NCI-H510A (cell line): ENCODE measurements at regions not wholly inside any gene's neighbourhood (a gene's known extent, or its start where the extent isn't known, plus 50 kb on each side); places are given as distances from the start of the nearest gene placed in this dataset.

Experiments used
- DNase-seq: peaks from one replicate; lab custom pipeline; 2025; lab: John Stamatoyannopoulos, UW

- DNase-seq = no peak
Observed at GRCh38 chr1:229971141-229971540, 95.9 kb upstream of the GALNT2 start.

GRCh38 chr1:229972600-229973296 lies 94.3 kb upstream of the GALNT2 start:
- DNase-seq = no peak

- DNase-seq = no peak
Observed at GRCh38 chr1:229973297-229973612, 93.8 kb upstream of the GALNT2 start.

GRCh38 chr1:229975047-229975446 lies 92.0 kb upstream of the GALNT2 start:
- DNase-seq = no peak

GRCh38 chr1:229980009-229980408 lies 87.0 kb upstream of the GALNT2 start:
- DNase-seq = no peak

GRCh38 chr1:229981736-229982135 lies 85.3 kb upstream of the GALNT2 start:
- DNase-seq = no peak

DNA sequence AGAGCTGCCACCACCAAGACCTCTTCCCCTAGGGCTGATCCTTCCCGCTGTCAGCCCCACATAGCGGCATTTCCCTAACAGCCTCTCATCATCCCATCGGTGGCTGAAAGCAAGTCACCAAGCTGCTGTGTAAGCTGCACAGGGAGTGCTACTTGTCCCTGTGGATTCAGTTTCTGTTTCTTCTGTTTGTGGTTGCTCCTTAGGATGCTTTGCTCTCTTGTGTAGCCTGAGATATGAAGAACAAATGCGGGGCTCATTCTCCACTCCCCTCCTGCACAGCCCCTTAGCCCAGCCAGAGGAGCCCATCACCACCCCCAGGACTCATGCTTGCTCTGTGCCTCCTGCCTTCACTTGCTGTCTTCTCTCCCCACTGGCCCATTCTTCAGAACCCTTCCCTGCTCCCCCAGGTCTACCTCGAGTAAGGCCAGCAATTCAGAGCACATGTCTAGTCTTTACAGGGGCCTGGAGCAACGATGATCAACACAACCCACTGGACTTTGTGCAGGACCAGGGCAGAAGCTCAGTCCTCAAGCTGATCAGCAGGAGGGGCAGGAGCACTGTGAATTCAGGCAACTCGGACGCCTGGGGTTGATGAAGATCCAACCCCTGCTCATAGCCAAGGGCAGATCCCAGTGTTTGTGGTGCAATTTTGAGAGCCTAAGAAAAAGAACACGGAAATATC lies 82.6 kb upstream of the GALNT2 start:
- no peak for DNase-seq

GRCh38 chr1:229984992-229985612 lies 81.9 kb upstream of the GALNT2 start:
- DNase-seq = no peak

DNA sequence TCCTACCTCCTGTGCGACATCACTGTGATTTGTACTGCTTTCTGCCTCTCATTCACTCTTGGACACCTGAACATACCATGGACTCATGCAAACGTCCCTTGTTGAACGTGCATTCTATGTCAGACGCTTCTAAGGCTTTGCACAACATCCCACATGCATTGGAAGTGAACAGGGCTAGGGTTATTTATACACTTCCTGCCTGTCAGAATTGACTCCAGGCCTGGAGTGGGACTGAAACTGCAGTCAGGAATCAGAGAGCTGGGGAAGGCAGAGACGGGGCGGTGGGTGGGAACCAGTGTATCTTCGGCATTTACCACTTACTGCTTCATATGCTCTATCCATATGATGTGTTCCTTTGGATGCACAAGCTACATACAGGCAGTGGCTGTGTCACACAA lies 81.4 kb upstream of the GALNT2 start:
- DNase-seq = no peak

GRCh38 chr1:229986737-229987337 lies 80.2 kb upstream of the GALNT2 start:
- no peak for DNase-seq

DNA sequence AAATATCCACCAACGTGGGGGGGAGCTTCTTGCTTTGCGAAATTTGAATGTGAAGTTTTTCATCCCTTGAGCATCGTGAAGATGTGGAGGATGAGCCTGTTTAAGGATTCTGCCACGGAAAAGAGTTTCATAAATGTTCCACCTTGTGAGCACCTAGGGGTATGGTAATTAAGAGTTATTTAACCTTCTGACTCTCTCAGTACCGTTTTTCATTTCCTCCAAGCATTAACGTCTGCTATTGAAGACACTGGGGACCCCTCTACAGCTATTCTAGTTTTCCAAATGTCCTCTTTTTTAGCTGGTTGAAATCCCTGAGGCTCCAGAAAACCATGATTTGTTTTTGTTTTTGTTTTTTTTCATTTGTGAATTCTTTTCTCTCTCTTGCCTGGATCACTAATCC lies 79.1 kb upstream of the GALNT2 start:
- no peak for DNase-seq

GRCh38 chr1:229988534-229988933 lies 78.5 kb upstream of the GALNT2 start:
- no peak for DNase-seq

DNA sequence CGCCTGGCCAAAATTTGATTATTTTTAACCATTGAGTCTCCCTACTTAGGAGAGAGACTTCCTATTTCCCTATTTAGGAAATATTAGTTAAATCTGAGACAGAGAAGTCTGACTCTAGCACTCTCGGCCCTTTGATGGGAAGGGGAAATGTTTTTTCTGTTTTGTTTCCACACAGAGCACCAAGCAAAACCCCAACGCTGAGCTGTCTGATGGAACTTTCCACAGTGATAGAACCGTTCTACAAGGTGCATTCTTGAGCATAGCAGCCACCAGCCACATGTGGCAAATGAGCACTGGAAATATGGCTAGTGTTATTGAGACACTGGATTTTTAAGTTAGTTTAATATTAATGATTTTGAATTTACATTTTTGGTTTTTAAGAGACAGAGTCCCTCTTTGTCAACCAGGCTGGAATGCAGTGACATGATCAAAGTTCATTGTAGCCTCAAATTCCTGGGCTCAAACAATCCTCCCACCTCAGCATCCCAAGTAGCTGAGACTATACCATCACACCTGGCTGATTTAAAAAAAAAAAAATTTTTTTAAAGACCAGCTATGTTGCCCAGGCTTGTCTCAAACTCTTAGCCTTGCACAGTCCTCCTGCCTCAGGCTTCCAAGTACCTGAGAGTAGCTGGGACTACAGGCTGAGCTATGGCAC lies 77.3 kb upstream of the GALNT2 start:
- no peak for DNase-seq

DNA sequence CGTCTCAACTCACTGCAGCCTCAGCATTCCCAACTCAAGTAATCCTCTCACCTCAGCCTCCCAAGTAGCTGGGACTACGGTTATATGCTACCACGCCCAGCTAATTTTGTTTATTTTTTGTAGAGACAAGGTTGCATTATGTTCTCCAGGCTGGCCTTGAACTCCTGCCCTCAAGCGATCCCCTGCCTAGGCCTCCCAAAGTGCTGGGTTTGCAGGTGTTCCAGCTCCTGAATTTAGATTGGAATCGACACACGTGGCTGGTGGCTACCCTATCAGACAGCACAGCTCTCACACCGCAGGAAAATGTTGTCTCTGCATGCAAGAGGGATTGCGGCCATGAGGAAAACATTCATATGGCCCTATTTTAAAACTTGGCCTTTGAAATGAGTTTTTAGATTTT lies 76.7 kb upstream of the GALNT2 start:
- no peak for DNase-seq

GRCh38 chr1:229991104-229991513 lies 75.9 kb upstream of the GALNT2 start:
- DNase-seq = no peak

- DNase-seq = no peak
Observed at GRCh38 chr1:229991724-229992333, 75.2 kb upstream of the GALNT2 start.

- DNase-seq = no peak
Observed at GRCh38 chr1:229993060-229993459, 74.0 kb upstream of the GALNT2 start.

GRCh38 chr1:229993894-229994293 lies 73.1 kb upstream of the GALNT2 start:
- DNase-seq = no peak

- DNase-seq = no peak
Observed at GRCh38 chr1:229999004-229999670, 67.9 kb upstream of the GALNT2 start.

GRCh38 chr1:230000493-230001184 lies 66.4 kb upstream of the GALNT2 start:
- DNase-seq = no peak
